ENCODE measurements at regions not wholly inside any gene's neighbourhood (a gene's known extent, or its start where the extent isn't known, plus 50 kb on each side); places are given as distances from the start of the nearest gene placed in this dataset.

DNA sequence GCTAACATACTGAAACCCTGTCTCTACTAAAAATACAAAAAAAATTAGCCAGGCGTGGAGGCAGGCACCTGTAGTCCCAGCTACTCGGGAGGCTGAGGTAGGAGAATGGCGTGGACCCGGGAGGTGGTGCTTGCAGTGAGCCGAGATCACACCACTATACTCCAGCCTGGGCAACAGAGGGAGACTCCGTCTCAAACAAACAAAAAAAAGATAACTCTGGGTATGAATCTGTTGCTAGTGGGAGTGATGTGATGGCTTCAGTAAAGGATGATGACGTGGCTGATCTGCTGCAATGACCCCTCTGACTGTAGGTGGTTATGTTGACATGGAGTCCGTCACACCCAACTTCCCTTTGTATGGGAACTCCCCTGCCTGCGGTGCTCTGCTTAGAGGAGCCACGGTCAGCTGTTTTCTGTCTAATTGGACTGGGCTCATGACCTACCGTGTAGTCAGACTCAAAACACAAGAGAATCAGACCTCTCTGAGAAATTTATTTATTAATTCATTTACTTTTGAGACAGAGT, 59.1 kb upstream of the MED13L start:
- ChIA-PET CTCF (no interaction called here), POLR2A (no interaction called here)
- no peak overlapping the region for H3K4me3 Mint-ChIP-seq (ENCODE audit: unreplicated experiment)
- no peaks in the 10 kb centered on the region for H3K9me3 Mint-ChIP-seq (ENCODE audit: unreplicated experiment)
- intact Hi-C loops (cut with micrococcal nuclease): no loop called here
- H3K36me3 Mint-ChIP-seq (ENCODE audit: insufficient read depth, unreplicated experiment): no peaks in the 10 kb centered on the region
- no peak overlapping the region for H3K27ac Mint-ChIP-seq (ENCODE audit: low read depth, unreplicated experiment)
- no peak for DNase-seq (ENCODE audit: unreplicated experiment)
- no peaks in the 10 kb centered on the region for H3K4me1 Mint-ChIP-seq (ENCODE audit: insufficient read depth, unreplicated experiment)
- no peaks in the 10 kb centered on the region for H3K27me3 Mint-ChIP-seq (ENCODE audit: insufficient read depth, unreplicated experiment)
- BruUV-seq (replicated peaks): no TSS peak
- TF ChIP-seq, protein P1, sequence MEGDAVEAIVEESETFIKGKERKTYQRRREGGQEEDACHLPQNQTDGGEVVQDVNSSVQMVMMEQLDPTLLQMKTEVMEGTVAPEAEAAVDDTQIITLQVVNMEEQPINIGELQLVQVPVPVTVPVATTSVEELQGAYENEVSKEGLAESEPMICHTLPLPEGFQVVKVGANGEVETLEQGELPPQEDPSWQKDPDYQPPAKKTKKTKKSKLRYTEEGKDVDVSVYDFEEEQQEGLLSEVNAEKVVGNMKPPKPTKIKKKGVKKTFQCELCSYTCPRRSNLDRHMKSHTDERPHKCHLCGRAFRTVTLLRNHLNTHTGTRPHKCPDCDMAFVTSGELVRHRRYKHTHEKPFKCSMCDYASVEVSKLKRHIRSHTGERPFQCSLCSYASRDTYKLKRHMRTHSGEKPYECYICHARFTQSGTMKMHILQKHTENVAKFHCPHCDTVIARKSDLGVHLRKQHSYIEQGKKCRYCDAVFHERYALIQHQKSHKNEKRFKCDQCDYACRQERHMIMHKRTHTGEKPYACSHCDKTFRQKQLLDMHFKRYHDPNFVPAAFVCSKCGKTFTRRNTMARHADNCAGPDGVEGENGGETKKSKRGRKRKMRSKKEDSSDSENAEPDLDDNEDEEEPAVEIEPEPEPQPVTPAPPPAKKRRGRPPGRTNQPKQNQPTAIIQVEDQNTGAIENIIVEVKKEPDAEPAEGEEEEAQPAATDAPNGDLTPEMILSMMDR (IDR thresholded peaks at IDR 0.05; ENCODE audit: unreplicated experiment): no peak

DNA sequence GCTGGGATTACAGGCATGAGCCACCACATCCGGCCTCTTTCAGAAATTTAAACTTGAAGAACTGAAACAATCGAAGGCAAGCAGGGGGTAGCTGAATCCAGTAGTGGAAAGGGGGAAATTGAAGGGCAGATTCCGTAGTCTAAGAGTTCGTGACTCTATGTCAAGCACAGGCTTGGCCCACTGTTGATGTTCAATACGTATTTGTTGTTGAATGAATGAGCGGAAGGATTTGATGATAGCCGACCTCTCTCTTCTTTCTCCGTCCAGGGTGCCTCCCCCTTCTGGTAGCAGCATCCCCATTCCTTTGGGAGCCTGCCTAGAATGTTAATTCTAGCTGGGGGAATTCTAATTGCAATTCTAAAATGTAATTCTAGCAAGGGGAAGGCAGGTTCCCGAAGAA, 59.8 kb upstream of the MED13L start:
- Mint-ChIP-seq H3K4me3 (ENCODE audit: unreplicated experiment) (no peak overlapping the region), H3K27me3 (ENCODE audit: insufficient read depth, unreplicated experiment) (no peaks in the 10 kb centered on the region), H3K36me3 (ENCODE audit: insufficient read depth, unreplicated experiment) (no peaks in the 10 kb centered on the region), H3K4me1 (ENCODE audit: insufficient read depth, unreplicated experiment) (no peaks in the 10 kb centered on the region), H3K9me3 (ENCODE audit: unreplicated experiment) (no peaks in the 10 kb centered on the region), H3K27ac (ENCODE audit: low read depth, unreplicated experiment) (no peak overlapping the region)
- no peak for DNase-seq (ENCODE audit: unreplicated experiment)
- no TSS peak for BruUV-seq (replicated peaks)
- TF ChIP-seq, protein P1 (IDR thresholded peaks at IDR 0.05; ENCODE audit: unreplicated experiment): no peak
- ChIA-PET POLR2A (no interaction called here), CTCF (interaction anchor here (0.6 kb wide), 1 partner anchor 1146 kb away, joined by 3 read pairs; no protein-coding TSS in a partner anchor)
- intact Hi-C loops (cut with micrococcal nuclease): no loop called here

DNA sequence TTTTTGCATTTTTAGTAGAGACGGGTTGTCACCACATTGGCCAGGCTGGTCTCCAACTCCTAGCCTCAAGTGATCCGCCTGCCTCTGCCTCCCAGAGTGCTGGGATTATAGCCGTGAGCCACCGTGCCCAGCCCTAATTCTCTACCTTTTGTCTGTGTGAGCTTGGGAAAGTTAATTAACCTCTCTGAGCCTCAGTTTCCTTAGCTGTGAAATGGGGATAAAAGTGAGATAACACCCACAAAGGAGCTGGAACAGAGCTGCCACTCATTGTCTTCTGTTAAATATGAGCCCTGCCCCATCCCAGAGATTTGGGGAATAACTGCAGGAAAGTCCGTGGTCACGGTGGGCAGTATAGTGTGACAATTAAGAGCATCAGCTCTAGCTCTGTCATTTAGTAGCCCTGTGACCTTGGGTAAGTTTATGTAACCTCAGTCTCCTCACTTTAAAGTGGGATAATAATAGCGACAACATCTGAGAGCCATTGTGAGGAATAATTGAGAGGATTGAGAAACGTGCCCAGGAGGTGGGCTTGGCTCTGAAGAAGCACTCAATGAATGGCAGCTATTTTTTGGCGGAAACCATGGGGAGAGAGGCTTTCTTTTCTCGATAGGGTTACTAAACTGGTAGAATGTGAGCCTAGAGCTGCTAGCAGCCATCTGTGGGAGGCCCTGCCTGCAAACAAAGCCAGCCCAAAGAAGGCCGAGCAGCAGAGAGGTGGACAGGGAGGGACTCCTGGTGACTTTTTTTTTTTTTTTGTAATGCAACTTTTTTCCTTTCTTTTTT, 60.8 kb upstream of the MED13L start:
- no peak overlapping the region for H3K4me3 Mint-ChIP-seq (ENCODE audit: unreplicated experiment)
- H3K36me3 Mint-ChIP-seq (ENCODE audit: insufficient read depth, unreplicated experiment): no peaks in the 10 kb centered on the region
- H3K4me1 Mint-ChIP-seq (ENCODE audit: insufficient read depth, unreplicated experiment): no peaks in the 10 kb centered on the region
- H3K27ac Mint-ChIP-seq (ENCODE audit: low read depth, unreplicated experiment): no peak overlapping the region
- H3K9me3 Mint-ChIP-seq (ENCODE audit: unreplicated experiment): no peaks in the 10 kb centered on the region
- no peak for DNase-seq (ENCODE audit: unreplicated experiment)
- H3K27me3 Mint-ChIP-seq (ENCODE audit: insufficient read depth, unreplicated experiment): no peaks in the 10 kb centered on the region
- ChIA-PET POLR2A (interaction anchor here (0.7 kb wide), 1 partner anchor 320 kb away, joined by 3 read pairs; no protein-coding TSS in a partner anchor), CTCF (interaction anchor here (0.6 kb wide), 2 partner anchors 268 to 1693 kb away, joined by 3 read pairs; no protein-coding TSS in a partner anchor)
- intact Hi-C loops (cut with micrococcal nuclease): no loop called here
- TF ChIP-seq, protein P1 (IDR thresholded peaks at IDR 0.05; ENCODE audit: unreplicated experiment): no peak
- no TSS peak for BruUV-seq (replicated peaks)

DNA sequence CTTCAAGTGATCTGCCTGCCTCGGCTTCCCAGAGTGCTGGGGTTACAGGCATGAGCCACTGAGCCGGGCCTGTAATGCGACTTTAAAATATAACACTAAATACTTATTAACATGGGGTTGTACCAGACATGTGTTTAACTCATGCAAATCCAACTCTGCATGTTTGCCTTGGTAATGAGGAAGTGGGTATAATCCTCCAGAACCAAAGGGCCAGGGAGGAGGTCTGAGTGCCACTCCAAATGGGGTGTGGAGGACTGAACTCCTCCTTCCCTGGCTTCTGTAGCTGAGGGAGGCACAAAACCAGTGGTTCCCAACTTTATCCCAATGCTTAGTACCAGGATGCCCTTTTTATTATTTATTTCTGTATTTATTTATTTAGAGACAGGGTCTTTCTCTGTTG, 61.6 kb upstream of the MED13L start:
- H3K9me3 Mint-ChIP-seq (ENCODE audit: unreplicated experiment): no peaks in the 10 kb centered on the region
- TF ChIP-seq, protein P1 (IDR thresholded peaks at IDR 0.05; ENCODE audit: unreplicated experiment): no peak
- H3K27me3 Mint-ChIP-seq (ENCODE audit: insufficient read depth, unreplicated experiment): no peaks in the 10 kb centered on the region
- no peaks in the 10 kb centered on the region for H3K4me1 Mint-ChIP-seq (ENCODE audit: insufficient read depth, unreplicated experiment)
- BruUV-seq (replicated peaks): no TSS peak
- ChIA-PET POLR2A (interaction anchor here (0.7 kb wide), 1 partner anchor 21 kb away, joined by 3 read pairs; no protein-coding TSS in a partner anchor), CTCF (no interaction called here)
- no peak overlapping the region for H3K27ac Mint-ChIP-seq (ENCODE audit: low read depth, unreplicated experiment)
- H3K36me3 Mint-ChIP-seq (ENCODE audit: insufficient read depth, unreplicated experiment): no peaks in the 10 kb centered on the region
- no peak overlapping the region for H3K4me3 Mint-ChIP-seq (ENCODE audit: unreplicated experiment)
- intact Hi-C loops (cut with micrococcal nuclease): no loop called here
- DNase-seq (ENCODE audit: unreplicated experiment): no peak
